HCT116 (cell line): ENCODE measurements at regions not wholly inside any gene's neighbourhood (a gene's known extent, or its start where the extent isn't known, plus 50 kb on each side); places are given as distances from the start of the nearest gene placed in this dataset.

ENCODE experiments used
- ATAC-seq: fragments of 200-7000 bp; cut with Tn5 transposase; 2 replicates; pipeline ENCODE4 v1.9.1; 2020; ENCODE audit warnings: mild to moderate bottlenecking, moderate library complexity
- BruUV-seq: library from RNA; stranded (reverse); fragments of 400-500 nt; replicated peaks from 2 replicates; lab custom pipeline; 2021; lab: Mats Ljungman, UMichigan
- CTCF ChIA-PET: fragments of 300-600 bp; sonication (Branson Sonifier 250); formaldehyde crosslinking; loops from one replicate; lab custom pipeline; 2021; ENCODE audit warnings: antibody characterized with exemption; lab: Charles Lee
- POLR2A ChIA-PET: fragments of 300-600, 350-600 bp; sonication (Branson Sonifier 250); formaldehyde crosslinking; loops from one replicate; lab custom pipeline; 2021; ENCODE audit warnings: antibody characterized with exemption; lab: Charles Lee
- RAD21 ChIA-PET, 2 experiments: fragments of 300-600 bp; sonication (Branson Sonifier 250); formaldehyde crosslinking; loops; one replicate each; lab custom pipeline; 2023; ENCODE audit warnings: low total read pairs in 2 of 2; ENCODE audit not compliant: uncharacterized antibody in 2 of 2, unreplicated experiment in 2 of 2, low non-redundant PET in 1 of 2; lab: Charles Lee
- DNase-seq: peaks from one replicate; pipeline ENCODE4 v3.0.0-alpha.2; 2010; ENCODE audit warnings: low read depth, low spot score
- H2AFZ ChIP-seq: fragments of 200-600 bp; shearing (Covaris generic), sonication (generic); 2 replicates; pipeline ENCODE4 v1.6.1; 2017; ENCODE audit warnings: low read depth, mixed run types, mixed read lengths, antibody characterized with exemption, low read length; ENCODE audit not compliant: poor library complexity, severe bottlenecking
- H3K27ac ChIP-seq: 2 replicates; pipeline ENCODE4 v1.5.1; 2012; ENCODE audit warnings: low read depth, low read length
- H3K27me3 ChIP-seq: fragments of 200-600 bp; sonication (generic); 2 replicates; pipeline ENCODE4 v1.6.1; 2016; ENCODE audit warnings: mixed run types, low read length, mixed read lengths; ENCODE audit not compliant: insufficient read depth
- H3K36me3 ChIP-seq, 2 experiments: fragments of 200-500 bp in 1 of 2; fragments of 200-600 bp in 1 of 2; sonication (Bioruptor generic) in 1 of 2; sonication (generic) in 1 of 2; 2 replicates each; pipeline versions ENCODE4 v1.5.1 to v1.6.1; 2014 to 2016; ENCODE audit warnings: low read length in 2 of 2, inconsistent platforms in 1 of 2, mixed read lengths in 1 of 2, mixed run types in 1 of 2; ENCODE audit not compliant: insufficient read depth in 2 of 2, control insufficient read depth in 1 of 2
- H3K4me1 ChIP-seq, 2 experiments: fragments of 200-600 bp in 1 of 2; sonication (generic) in 1 of 2; 2 replicates each; pipeline versions ENCODE4 v1.5.1 to v1.6.1; 2012 to 2017; ENCODE audit warnings: low read length in 2 of 2, inconsistent platforms in 1 of 2, mild to moderate bottlenecking in 1 of 2, mixed read lengths in 1 of 2, mixed run types in 1 of 2, moderate library complexity in 1 of 2; ENCODE audit not compliant: insufficient read depth in 2 of 2, control insufficient read depth in 1 of 2
- H3K4me2 ChIP-seq: fragments of 200-600 bp; sonication (generic); 2 replicates; pipeline ENCODE4 v1.6.1; 2017; ENCODE audit warnings: mixed run types, low read length, mixed read lengths
- H3K4me3 ChIP-seq, 2 experiments: fragments of 200-600 bp in 1 of 2; sonication (generic) in 1 of 2; replicated peaks in 1 of 2; 2 replicates each; pipeline ENCODE4 v1.5.1; 2011 to 2016; ENCODE audit warnings: low read length in 2 of 2, control low read depth in 1 of 2, low read depth in 1 of 2, mild to moderate bottlenecking in 1 of 2, mixed read lengths in 1 of 2, mixed run types in 1 of 2
- H3K79me2 ChIP-seq: fragments of 200-600 bp; sonication (generic); 2 replicates; pipeline ENCODE4 v1.6.1; 2017; ENCODE audit warnings: mild to moderate bottlenecking, mixed run types, low read length, moderate library complexity, mixed read lengths; ENCODE audit not compliant: insufficient read depth
- H3K9ac ChIP-seq: fragments of 200-600 bp; sonication (generic); 2 replicates; pipeline ENCODE4 v1.6.1; 2016; ENCODE audit warnings: low read length, mixed read lengths
- H3K9me2 ChIP-seq: fragments of 200-600 bp; sonication (generic), shearing (Covaris generic); 2 replicates; pipeline ENCODE4 v1.6.1; 2017; ENCODE audit warnings: mixed run types, mild to moderate bottlenecking, moderate library complexity; ENCODE audit not compliant: insufficient read depth
- H3K9me3 ChIP-seq, 2 experiments: fragments of 200-500 bp in 1 of 2; fragments of 200-600 bp in 1 of 2; sonication (Bioruptor generic) in 1 of 2; sonication (generic) in 1 of 2; 2 replicates each; pipeline ENCODE4 v1.6.1; 2014 to 2017; ENCODE audit warnings: low read length in 2 of 2, mixed read lengths in 2 of 2, inconsistent platforms in 1 of 2, low read depth in 1 of 2, mild to moderate bottlenecking in 1 of 2, mixed run types in 1 of 2, moderate library complexity in 1 of 2; ENCODE audit not compliant: control insufficient read depth in 1 of 2, insufficient read depth in 1 of 2
- H4K20me1 ChIP-seq: fragments of 200-600 bp; sonication (generic), shearing (Covaris generic); 2 replicates; pipeline ENCODE4 v1.6.1; 2017; ENCODE audit warnings: mixed run types, mild to moderate bottlenecking, moderate library complexity; ENCODE audit not compliant: insufficient read depth
- CBX3 ChIP-seq: IDR thresholded peaks from 2 replicates; pipeline ENCODE4 v1.6.1; 2012; ENCODE audit warnings: low read depth
- CEBPB ChIP-seq: IDR thresholded peaks from 2 replicates; pipeline ENCODE4 v1.6.1; 2012; ENCODE audit warnings: low read depth
- EGR1 ChIP-seq: IDR thresholded peaks from 2 replicates; pipeline ENCODE4 v1.6.1; 2012; ENCODE audit warnings: low read depth
- ELF1 ChIP-seq: IDR thresholded peaks from 2 replicates; pipeline ENCODE4 v1.6.1; 2012; ENCODE audit warnings: low read depth, borderline replicate concordance
- EZH2 ChIP-seq: fragments of 200-600 bp; sonication (generic); IDR thresholded peaks from 2 replicates; pipeline ENCODE4 v1.6.1; 2017; ENCODE audit warnings: antibody characterized with exemption, mixed run types
- EZH2phosphoT487 ChIP-seq: fragments of 200-600 bp; IDR thresholded peaks from 2 replicates; pipeline ENCODE4 v1.6.1; 2018; ENCODE audit warnings: antibody characterized with exemption, borderline replicate concordance
- FOSL1 ChIP-seq: IDR thresholded peaks from 2 replicates; pipeline ENCODE4 v1.6.1; 2012; ENCODE audit warnings: low read depth
- POLR2A ChIP-seq: IDR thresholded peaks from 2 replicates; pipeline ENCODE4 v1.7.0; 2011; ENCODE audit warnings: borderline replicate concordance; ENCODE audit not compliant: insufficient read depth, insufficient read length; ENCODE audit errors: extremely low read depth
- POLR2AphosphoS5 ChIP-seq: IDR thresholded peaks from 2 replicates; pipeline ENCODE4 v1.6.1; 2011; ENCODE audit warnings: mild to moderate bottlenecking, low read depth, low read length, moderate library complexity
- RAD21 ChIP-seq: IDR thresholded peaks from 2 replicates; pipeline ENCODE4 v1.6.1; 2012; ENCODE audit warnings: low read depth, mild to moderate bottlenecking
- SIN3A ChIP-seq: IDR thresholded peaks from 2 replicates; pipeline ENCODE4 v1.6.1; 2012; ENCODE audit warnings: low read depth
- SP1 ChIP-seq: IDR thresholded peaks from 2 replicates; pipeline ENCODE4 v1.6.1; 2012; ENCODE audit warnings: low read depth
- SRF ChIP-seq: IDR thresholded peaks from 2 replicates; pipeline ENCODE4 v1.6.1; 2012; ENCODE audit warnings: low read depth
- TCF7L2 ChIP-seq: IDR thresholded peaks from 2 replicates; pipeline ENCODE4 v1.7.0; 2011; ENCODE audit warnings: borderline replicate concordance, inconsistent platforms; ENCODE audit not compliant: insufficient read depth, insufficient read length; ENCODE audit errors: extremely low read depth
- YY1 ChIP-seq: IDR thresholded peaks from 2 replicates; pipeline ENCODE4 v1.6.1; 2011; ENCODE audit warnings: low read length, low read depth, moderate library complexity, mild to moderate bottlenecking; ENCODE audit not compliant: insufficient replicate concordance; ENCODE audit errors: extremely low read depth
- ZFX ChIP-seq: fragments of 450-650 bp; IDR thresholded peaks from 2 replicates; pipeline ENCODE4 v1.6.1; 2017
- ZNF274 ChIP-seq: fragments of 200-500 bp; sonication (Bioruptor generic); IDR thresholded peaks from 2 replicates; pipeline ENCODE4 v1.6.1; 2014; ENCODE audit warnings: mild to moderate bottlenecking, low read depth, low read length, inconsistent platforms
- intact Hi-C: fragments of 100-400 bp; cut with micrococcal nuclease; formaldehyde crosslinking; loops from 2 replicates; pipeline ENCODE4 v1.10.0; 2022
- TF ChIP-seq, protein P1 (sequence below): IDR thresholded peaks from 2 replicates; pipeline ENCODE4 v1.6.1; 2012
- TF ChIP-seq, protein P2 (sequence below), 3 experiments: fragments of 200-600 bp in 1 of 3; sonication (generic) in 1 of 3; IDR thresholded peaks in 2 of 3; conservative IDR thresholded peaks in 1 of 3; 2 replicates each; pipeline ENCODE4 v1.5.1; 2012 to 2017; ENCODE audit warnings: low read depth in 2 of 3, low read length in 2 of 3, antibody characterized with exemption in 1 of 3, borderline replicate concordance in 1 of 3, control low read depth in 1 of 3, mild to moderate bottlenecking in 1 of 3, mixed read lengths in 1 of 3, mixed run types in 1 of 3, moderate library complexity in 1 of 3; ENCODE audit not compliant: insufficient read depth in 1 of 3
- TF ChIP-seq, protein P3 (sequence below): IDR thresholded peaks from 2 replicates; pipeline ENCODE4 v1.6.1; 2011; ENCODE audit warnings: mild to moderate bottlenecking, low read length, moderate library complexity; ENCODE audit not compliant: insufficient replicate concordance; ENCODE audit errors: extremely low read depth
- TF ChIP-seq, protein P4 (sequence below): IDR thresholded peaks from 2 replicates; pipeline ENCODE4 v1.6.1; 2012

DNA sequence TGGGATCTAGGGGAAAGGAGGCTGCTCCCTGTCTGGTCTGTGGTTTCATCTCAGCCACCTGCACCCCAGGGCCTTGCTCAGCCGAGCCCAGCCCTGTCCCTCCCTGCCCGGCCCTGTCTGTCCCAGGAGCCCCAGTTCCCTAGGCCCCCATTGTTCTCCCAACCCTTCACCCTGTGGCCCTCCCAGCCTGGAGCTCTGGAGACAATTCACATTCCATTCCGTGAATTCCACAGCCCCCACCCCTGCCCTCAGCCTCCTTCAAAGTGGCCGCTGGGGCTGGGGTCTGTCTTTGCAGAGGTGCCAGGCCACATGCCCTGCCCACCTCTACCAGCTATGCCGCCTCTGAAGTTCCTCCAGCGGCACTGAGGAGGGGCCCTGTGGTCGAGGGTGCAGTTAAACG, 77.9 kb upstream of the WNT11 start (continued):
- TF ChIP-seq EZH2phosphoT487 (no peak), YY1 (no peak), POLR2A (no peak)

DNA sequence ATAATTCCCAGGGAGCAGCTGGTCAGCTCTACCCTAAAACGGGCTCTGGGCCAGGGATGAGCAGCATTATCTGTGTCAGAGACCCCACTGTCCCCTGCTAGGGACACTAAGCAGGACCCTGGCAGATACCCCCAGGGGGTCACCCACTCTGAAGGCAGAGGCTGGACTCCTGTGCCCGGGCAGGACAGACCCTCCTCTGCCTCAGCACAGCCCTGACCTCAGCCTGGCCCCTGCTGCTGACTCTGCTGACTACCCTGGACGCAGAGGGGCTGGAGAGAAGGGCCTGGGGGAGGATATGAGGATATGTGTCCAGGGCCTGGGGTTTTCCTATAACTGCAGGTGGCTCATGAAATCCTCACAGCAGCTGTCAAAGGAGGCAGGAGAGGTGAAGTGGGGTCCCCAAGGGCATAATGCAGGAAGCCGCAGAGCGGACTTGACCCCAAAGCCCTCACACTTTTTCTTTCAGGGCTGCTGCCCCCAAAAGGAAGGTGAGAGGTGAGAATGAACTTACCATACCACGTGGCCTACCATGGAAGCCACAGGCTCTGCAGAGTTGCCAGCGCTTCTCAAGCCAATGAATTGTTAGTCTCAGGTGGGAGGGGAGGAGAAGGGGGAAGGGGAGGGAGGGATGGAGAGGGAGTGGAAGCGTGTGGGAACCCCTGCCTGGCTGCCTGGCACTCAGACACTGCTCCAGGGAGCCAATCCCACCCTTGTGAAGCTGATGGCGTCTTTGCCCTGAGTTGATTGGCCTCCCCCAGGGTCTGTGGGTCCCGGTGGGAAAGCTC, 76.7 kb upstream of the WNT11 start:
- ChIA-PET CTCF (no interaction called here), RAD21 (no interaction called here), POLR2A (no interaction called here)
- Histone ChIP-seq H3K4me1 (no peaks in the 10 kb centered on the region), H4K20me1 (no peaks in the 10 kb centered on the region), H3K79me2 (no peaks in the 10 kb centered on the region), H3K27ac (no peak overlapping the region), H3K9ac (no peak overlapping the region), H3K27me3 (no peaks in the 10 kb centered on the region), H3K4me3 (no peak overlapping the region), H3K4me2 (no peak overlapping the region), H2AFZ (no peak overlapping the region), H3K36me3 (no peaks in the 10 kb centered on the region), H3K9me3 (no peaks in the 10 kb centered on the region), H3K9me2 (no peaks in the 10 kb centered on the region)
- DNase-seq: no peak
- BruUV-seq: no TSS peak
- intact Hi-C loops: no loop called here
- ATAC-seq: no peak
- TF ChIP-seq RAD21: no peak
- no peak for TF ChIP-seq SRF
- TF ChIP-seq CBX3: no peak
- TF ChIP-seq ZNF274: no peak
- TF ChIP-seq TCF7L2: no peak
- TF ChIP-seq ZFX: no peak
- TF ChIP-seq, protein P1, sequence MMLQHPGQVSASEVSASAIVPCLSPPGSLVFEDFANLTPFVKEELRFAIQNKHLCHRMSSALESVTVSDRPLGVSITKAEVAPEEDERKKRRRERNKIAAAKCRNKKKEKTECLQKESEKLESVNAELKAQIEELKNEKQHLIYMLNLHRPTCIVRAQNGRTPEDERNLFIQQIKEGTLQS: no peak
- TF ChIP-seq CEBPB: no peak
- no peak for TF ChIP-seq SP1
- TF ChIP-seq FOSL1: no peak
- no peak for TF ChIP-seq POLR2AphosphoS5
- no peak for TF ChIP-seq EZH2
- TF ChIP-seq, protein P2, sequence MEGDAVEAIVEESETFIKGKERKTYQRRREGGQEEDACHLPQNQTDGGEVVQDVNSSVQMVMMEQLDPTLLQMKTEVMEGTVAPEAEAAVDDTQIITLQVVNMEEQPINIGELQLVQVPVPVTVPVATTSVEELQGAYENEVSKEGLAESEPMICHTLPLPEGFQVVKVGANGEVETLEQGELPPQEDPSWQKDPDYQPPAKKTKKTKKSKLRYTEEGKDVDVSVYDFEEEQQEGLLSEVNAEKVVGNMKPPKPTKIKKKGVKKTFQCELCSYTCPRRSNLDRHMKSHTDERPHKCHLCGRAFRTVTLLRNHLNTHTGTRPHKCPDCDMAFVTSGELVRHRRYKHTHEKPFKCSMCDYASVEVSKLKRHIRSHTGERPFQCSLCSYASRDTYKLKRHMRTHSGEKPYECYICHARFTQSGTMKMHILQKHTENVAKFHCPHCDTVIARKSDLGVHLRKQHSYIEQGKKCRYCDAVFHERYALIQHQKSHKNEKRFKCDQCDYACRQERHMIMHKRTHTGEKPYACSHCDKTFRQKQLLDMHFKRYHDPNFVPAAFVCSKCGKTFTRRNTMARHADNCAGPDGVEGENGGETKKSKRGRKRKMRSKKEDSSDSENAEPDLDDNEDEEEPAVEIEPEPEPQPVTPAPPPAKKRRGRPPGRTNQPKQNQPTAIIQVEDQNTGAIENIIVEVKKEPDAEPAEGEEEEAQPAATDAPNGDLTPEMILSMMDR (IDR thresholded peaks at IDR 0.05 in 2 of 3, conservative IDR thresholded peaks at IDR 0.05 in 1 of 3; ENCODE audit: borderline replicate concordance in 1 of 3, insufficient read depth in 1 of 3, low read depth in 2 of 3, low read length in 2 of 3): no peak
- TF ChIP-seq EGR1: no peak
- TF ChIP-seq, protein P3, sequence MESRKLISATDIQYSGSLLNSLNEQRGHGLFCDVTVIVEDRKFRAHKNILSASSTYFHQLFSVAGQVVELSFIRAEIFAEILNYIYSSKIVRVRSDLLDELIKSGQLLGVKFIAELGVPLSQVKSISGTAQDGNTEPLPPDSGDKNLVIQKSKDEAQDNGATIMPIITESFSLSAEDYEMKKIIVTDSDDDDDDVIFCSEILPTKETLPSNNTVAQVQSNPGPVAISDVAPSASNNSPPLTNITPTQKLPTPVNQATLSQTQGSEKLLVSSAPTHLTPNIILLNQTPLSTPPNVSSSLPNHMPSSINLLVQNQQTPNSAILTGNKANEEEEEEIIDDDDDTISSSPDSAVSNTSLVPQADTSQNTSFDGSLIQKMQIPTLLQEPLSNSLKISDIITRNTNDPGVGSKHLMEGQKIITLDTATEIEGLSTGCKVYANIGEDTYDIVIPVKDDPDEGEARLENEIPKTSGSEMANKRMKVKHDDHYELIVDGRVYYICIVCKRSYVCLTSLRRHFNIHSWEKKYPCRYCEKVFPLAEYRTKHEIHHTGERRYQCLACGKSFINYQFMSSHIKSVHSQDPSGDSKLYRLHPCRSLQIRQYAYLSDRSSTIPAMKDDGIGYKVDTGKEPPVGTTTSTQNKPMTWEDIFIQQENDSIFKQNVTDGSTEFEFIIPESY: no peak
- TF ChIP-seq, protein P4, sequence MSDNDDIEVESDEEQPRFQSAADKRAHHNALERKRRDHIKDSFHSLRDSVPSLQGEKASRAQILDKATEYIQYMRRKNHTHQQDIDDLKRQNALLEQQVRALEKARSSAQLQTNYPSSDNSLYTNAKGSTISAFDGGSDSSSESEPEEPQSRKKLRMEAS: no peak
- TF ChIP-seq SIN3A: no peak
- no peak for TF ChIP-seq EZH2phosphoT487
- TF ChIP-seq ELF1: no peak
